ENCODE measurements at regions not wholly inside any gene's neighbourhood (a gene's known extent, or its start where the extent isn't known, plus 50 kb on each side); places are given as distances from the start of the nearest gene placed in this dataset.

DNA sequence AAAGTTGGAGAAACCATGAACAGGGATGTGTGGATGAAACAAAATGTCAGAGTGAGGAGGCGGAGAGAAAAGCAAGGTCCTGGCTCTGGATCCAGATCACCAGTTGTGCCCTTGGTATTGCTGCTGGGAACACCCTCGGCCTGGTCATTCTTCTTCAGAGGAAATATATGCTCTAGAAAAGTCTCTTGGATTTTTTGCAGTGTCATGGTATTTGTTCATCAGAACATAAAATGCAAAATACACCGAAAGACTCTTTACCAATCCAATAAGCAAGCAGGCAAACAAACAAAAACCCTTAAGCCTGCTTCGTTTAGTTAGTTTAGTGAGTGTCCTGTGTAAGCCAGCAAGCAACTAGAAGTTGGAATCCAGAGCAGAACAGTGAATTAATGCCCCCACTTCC lies 88.7 kb upstream of the CDH6 start:
- TF ChIP-seq ZNF8 (CRISPR knock-in tag; IDR thresholded peaks at IDR 0.05) (no peak), ZFP3 (CRISPR knock-in tag; IDR thresholded peaks at IDR 0.05) (no peak), ZNF70 (CRISPR knock-in tag; IDR thresholded peaks at IDR 0.05) (no peak), TOX (CRISPR knock-in tag; IDR thresholded peaks at IDR 0.05; ENCODE audit: borderline replicate concordance) (no peak), ARNTL (CRISPR knock-in tag; IDR thresholded peaks at IDR 0.05; ENCODE audit: borderline replicate concordance, low read depth) (no peak), ZFP30 (CRISPR knock-in tag; IDR thresholded peaks at IDR 0.05) (no peak), OSR1 (CRISPR knock-in tag; IDR thresholded peaks at IDR 0.05) (no peak), ISL1 (CRISPR knock-in tag; IDR thresholded peaks at IDR 0.05) (no peak), PPARA (CRISPR knock-in tag; IDR thresholded peaks at IDR 0.05; ENCODE audit: borderline replicate concordance) (no peak), SNAI2 (CRISPR knock-in tag; IDR thresholded peaks at IDR 0.05) (no peak), TCF4 (CRISPR knock-in tag; IDR thresholded peaks at IDR 0.05; ENCODE audit: borderline replicate concordance) (no peak)
- TF ChIP-seq, protein P1, sequence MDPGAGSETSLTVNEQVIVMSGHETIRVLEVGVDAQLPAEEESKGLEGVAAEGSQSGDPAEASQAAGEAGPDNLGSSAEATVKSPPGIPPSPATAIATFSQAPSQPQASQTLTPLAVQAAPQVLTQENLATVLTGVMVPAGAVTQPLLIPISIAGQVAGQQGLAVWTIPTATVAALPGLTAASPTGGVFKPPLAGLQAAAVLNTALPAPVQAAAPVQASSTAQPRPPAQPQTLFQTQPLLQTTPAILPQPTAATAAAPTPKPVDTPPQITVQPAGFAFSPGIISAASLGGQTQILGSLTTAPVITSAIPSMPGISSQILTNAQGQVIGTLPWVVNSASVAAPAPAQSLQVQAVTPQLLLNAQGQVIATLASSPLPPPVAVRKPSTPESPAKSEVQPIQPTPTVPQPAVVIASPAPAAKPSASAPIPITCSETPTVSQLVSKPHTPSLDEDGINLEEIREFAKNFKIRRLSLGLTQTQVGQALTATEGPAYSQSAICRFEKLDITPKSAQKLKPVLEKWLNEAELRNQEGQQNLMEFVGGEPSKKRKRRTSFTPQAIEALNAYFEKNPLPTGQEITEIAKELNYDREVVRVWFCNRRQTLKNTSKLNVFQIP (CRISPR knock-in tag; IDR thresholded peaks at IDR 0.05; ENCODE audit: borderline replicate concordance, low read depth) = no peak
- TF ChIP-seq, protein P2, sequence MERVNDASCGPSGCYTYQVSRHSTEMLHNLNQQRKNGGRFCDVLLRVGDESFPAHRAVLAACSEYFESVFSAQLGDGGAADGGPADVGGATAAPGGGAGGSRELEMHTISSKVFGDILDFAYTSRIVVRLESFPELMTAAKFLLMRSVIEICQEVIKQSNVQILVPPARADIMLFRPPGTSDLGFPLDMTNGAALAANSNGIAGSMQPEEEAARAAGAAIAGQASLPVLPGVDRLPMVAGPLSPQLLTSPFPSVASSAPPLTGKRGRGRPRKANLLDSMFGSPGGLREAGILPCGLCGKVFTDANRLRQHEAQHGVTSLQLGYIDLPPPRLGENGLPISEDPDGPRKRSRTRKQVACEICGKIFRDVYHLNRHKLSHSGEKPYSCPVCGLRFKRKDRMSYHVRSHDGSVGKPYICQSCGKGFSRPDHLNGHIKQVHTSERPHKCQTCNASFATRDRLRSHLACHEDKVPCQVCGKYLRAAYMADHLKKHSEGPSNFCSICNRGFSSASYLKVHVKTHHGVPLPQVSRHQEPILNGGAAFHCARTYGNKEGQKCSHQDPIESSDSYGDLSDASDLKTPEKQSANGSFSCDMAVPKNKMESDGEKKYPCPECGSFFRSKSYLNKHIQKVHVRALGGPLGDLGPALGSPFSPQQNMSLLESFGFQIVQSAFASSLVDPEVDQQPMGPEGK (CRISPR knock-in tag; IDR thresholded peaks at IDR 0.05; ENCODE audit: borderline replicate concordance) = no peak
- TF ChIP-seq, protein P3, sequence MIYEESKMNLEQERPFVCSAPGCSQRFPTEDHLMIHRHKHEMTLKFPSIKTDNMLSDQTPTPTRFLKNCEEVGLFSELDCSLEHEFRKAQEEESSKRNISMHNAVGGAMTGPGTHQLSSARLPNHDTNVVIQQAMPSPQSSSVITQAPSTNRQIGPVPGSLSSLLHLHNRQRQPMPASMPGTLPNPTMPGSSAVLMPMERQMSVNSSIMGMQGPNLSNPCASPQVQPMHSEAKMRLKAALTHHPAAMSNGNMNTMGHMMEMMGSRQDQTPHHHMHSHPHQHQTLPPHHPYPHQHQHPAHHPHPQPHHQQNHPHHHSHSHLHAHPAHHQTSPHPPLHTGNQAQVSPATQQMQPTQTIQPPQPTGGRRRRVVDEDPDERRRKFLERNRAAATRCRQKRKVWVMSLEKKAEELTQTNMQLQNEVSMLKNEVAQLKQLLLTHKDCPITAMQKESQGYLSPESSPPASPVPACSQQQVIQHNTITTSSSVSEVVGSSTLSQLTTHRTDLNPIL (CRISPR knock-in tag; IDR thresholded peaks at IDR 0.05; ENCODE audit: low read depth) = no peak

All from SK-N-SH treated with all-trans-retinoic acid at 6 μM for 48 hours (cell line).